GM10266 (cell line): ENCODE measurements at regions not wholly inside any gene's neighbourhood (a gene's known extent, or its start where the extent isn't known, plus 50 kb on each side); places are given as distances from the start of the nearest gene placed in this dataset.

Experiments
- DNase-seq: peaks from one replicate; pipeline ENCODE4 v3.0.0; 2012; ENCODE audit errors: extremely low spot score
- CTCF ChIP-seq: IDR thresholded peaks from 2 replicates; pipeline ENCODE4 v1.5.1; 2012; ENCODE audit warnings: mild to moderate bottlenecking, low read depth; ENCODE audit not compliant: control insufficient read depth, insufficient read depth; ENCODE audit errors: missing control alignments

- DNase-seq: no peak
- TF ChIP-seq CTCF: no peak
Measured at GRCh38 chrX:68934922-68935321, 106.1 kb downstream of the EFNB1 start.

- TF ChIP-seq CTCF: no peak
Measured at GRCh38 chrX:68934421-68934820, 105.6 kb downstream of the EFNB1 start.

GRCh38 chrX:68932611-68933010 is 103.8 kb downstream of the EFNB1 start:
- no peak for TF ChIP-seq CTCF
- no peak for DNase-seq

More at GRCh38 chrX:68934421-68934820, 105.6 kb downstream of the EFNB1 start:
- no peak for DNase-seq

- no peak for DNase-seq
- no peak for TF ChIP-seq CTCF
Measured at GRCh38 chrX:68931345-68931744, 102.5 kb downstream of the EFNB1 start.

GRCh38 chrX:68930542-68931317 is 101.9 kb downstream of the EFNB1 start:
- no peak for TF ChIP-seq CTCF

GRCh38 chrX:68929332-68930150 is 100.7 kb downstream of the EFNB1 start:
- no peak for DNase-seq
- no peak for TF ChIP-seq CTCF

More at GRCh38 chrX:68930542-68931317, 101.9 kb downstream of the EFNB1 start:
- no peak for DNase-seq

GRCh38 chrX:68928401-68928800 is 99.6 kb downstream of the EFNB1 start:
- DNase-seq: no peak
- TF ChIP-seq CTCF: no peak
